ENCODE measurements at regions not wholly inside any gene's neighbourhood (a gene's known extent, or its start where the extent isn't known, plus 50 kb on each side); places are given as distances from the start of the nearest gene placed in this dataset.

DNA sequence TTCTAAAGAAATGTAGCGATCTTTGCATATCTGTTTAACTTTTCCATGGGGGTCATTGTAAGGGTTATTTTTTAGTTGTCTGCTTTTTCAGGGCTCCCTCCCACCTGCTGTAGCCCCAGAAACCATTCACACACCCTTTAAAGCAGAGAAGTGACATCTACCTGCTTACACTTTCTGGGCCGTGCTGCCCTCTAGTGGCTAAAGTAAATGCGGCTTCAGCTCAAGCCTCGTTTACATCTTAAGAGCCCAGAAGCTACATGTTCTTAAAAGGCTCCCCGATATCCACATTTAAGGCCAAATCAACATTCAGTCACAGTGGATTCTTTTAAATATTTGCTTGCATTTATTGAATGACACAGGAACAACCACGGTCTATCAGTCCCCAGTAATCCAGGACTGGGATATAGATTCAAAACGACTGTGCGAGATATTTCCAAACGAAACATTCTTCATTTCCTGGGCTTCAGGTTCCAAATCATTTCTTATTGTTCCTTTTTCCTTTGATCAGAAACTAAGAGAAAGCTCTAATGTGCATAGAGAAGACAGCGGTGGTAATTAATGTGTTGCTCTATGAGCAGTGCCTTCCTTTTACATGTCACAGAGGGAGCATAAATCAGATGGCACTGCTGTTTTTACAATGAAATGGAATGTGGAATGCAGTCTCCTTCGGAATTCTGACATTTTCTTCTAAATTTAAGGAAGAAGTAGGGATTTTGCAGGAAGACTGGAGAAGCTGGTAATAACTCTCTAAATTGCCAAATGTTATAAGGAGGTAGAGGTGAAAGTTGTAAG is 119.9 kb downstream of the RASGEF1B start:
- DNase-seq (ENCODE audit: low read depth in 1 of 2, low spot score in 1 of 2), result peak; percentile 27 to 45
- Histone ChIP-seq H3K27ac (replicated peaks) (no peak overlapping the region), H3K27me3 (ENCODE audit: insufficient read depth, poor library complexity, severe bottlenecking) (no peaks in the 10 kb centered on the region), H3K4me3 (replicated peaks; ENCODE audit: insufficient read depth, low read length) (no peak overlapping the region)
- no peak for TF ChIP-seq SPI1 (IDR thresholded peaks at IDR 0.05; ENCODE audit: borderline replicate concordance, low read depth)
- TF ChIP-seq POLR2AphosphoS5 (IDR thresholded peaks at IDR 0.05; ENCODE audit: low read depth), result no peak
- peak; percentile 74 for TF ChIP-seq CTCF (IDR thresholded peaks at IDR 0.05; ENCODE audit: insufficient read depth, low read length)

DNA sequence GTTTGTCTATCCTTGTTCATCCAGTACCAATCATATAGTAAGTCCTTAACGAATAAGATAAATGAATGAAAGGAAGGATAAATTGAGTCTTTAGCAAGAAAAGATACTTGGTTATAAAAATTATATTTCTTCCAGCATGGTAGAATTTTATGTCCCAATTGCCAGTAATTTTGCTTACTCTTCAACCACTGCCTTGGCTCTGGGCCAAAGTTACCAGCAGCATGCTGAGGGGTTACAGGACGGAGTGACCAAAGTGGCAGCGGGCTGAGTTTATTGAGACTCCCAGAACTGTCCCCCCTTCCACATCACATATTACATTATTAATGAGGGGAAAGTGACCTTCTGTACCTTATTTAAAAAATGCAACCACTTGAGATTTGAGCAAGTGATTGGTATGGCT is 121.7 kb downstream of the RASGEF1B start:
- TF ChIP-seq CTCF (IDR thresholded peaks at IDR 0.05; ENCODE audit: insufficient read depth, low read length), result no peak
- no peak for TF ChIP-seq GABPA (IDR thresholded peaks at IDR 0.05; ENCODE audit: low read depth)
- no peak for TF ChIP-seq POLR2AphosphoS5 (IDR thresholded peaks at IDR 0.05; ENCODE audit: low read depth)
- TF ChIP-seq REST (IDR thresholded peaks at IDR 0.05; ENCODE audit: insufficient replicate concordance, low read depth), result no peak
- TF ChIP-seq SPI1 (IDR thresholded peaks at IDR 0.05; ENCODE audit: borderline replicate concordance, low read depth), result no peak
- Histone ChIP-seq H3K27me3 (ENCODE audit: insufficient read depth, poor library complexity, severe bottlenecking) (no peaks in the 10 kb centered on the region), H3K4me3 (replicated peaks; ENCODE audit: insufficient read depth, low read length) (no peak overlapping the region), H3K27ac (replicated peaks) (no peak overlapping the region)
- DNase-seq (ENCODE audit: low read depth in 1 of 2, low spot score in 1 of 2), result no peak

GRCh38 chr4:81348778-81349094 is 123.0 kb downstream of the RASGEF1B start:
- no peak overlapping the region for H3K4me3 ChIP-seq (replicated peaks; ENCODE audit: insufficient read depth, low read length)
- DNase-seq (ENCODE audit: low read depth in 1 of 2, low spot score in 1 of 2), result no peak
- H3K27me3 ChIP-seq (ENCODE audit: insufficient read depth, poor library complexity, severe bottlenecking), result no peaks in the 10 kb centered on the region
- no peak overlapping the region for H3K27ac ChIP-seq (replicated peaks)
- TF ChIP-seq POLR2AphosphoS5 (IDR thresholded peaks at IDR 0.05; ENCODE audit: low read depth) (no peak), SPI1 (IDR thresholded peaks at IDR 0.05; ENCODE audit: borderline replicate concordance, low read depth) (no peak)

- no peaks in the 10 kb centered on the region for H3K27me3 ChIP-seq (ENCODE audit: insufficient read depth, poor library complexity, severe bottlenecking)
- DNase-seq (ENCODE audit: low read depth in 1 of 2, low spot score in 1 of 2), result no peak
- H3K4me3 ChIP-seq (replicated peaks; ENCODE audit: insufficient read depth, low read length), result no peak overlapping the region
- no peak for TF ChIP-seq SPI1 (IDR thresholded peaks at IDR 0.05; ENCODE audit: borderline replicate concordance, low read depth)
- no peak for TF ChIP-seq CTCF (IDR thresholded peaks at IDR 0.05; ENCODE audit: insufficient read depth, low read length)
- no peak for TF ChIP-seq GABPA (IDR thresholded peaks at IDR 0.05; ENCODE audit: low read depth)
- no peak for TF ChIP-seq REST (IDR thresholded peaks at IDR 0.05; ENCODE audit: insufficient replicate concordance, low read depth)
- H3K27ac ChIP-seq (replicated peaks), result no peak overlapping the region
Measured at GRCh38 chr4:81348086-81348777, 123.5 kb downstream of the RASGEF1B start.

All from HL-60 (cell line).